H1 (cell line): ENCODE measurements at regions not wholly inside any gene's neighbourhood (a gene's known extent, or its start where the extent isn't known, plus 50 kb on each side); places are given as distances from the start of the nearest gene placed in this dataset.

Experiments used
- CTCF ChIA-PET: fragments of 300-600 bp; sonication (Branson Sonifier 250); formaldehyde crosslinking; loops from one replicate; lab custom pipeline; 2021; ENCODE audit not compliant: partially characterized antibody; lab: Charles Lee
- POLR2A ChIA-PET: fragments of 300-600 bp; sonication (Branson Sonifier 250); formaldehyde crosslinking; loops from one replicate; lab custom pipeline; 2021; ENCODE audit warnings: inconsistent platforms; ENCODE audit not compliant: partially characterized antibody; lab: Charles Lee
- DNase-seq, 2 experiments: peaks; one replicate each; pipeline versions ENCODE4 v3.0.0 to v3.0.0-alpha.2; 2010 to 2022; ENCODE audit warnings: low spot score in 2 of 2, low read depth in 1 of 2, mixed read lengths in 1 of 2
- FAIRE-seq: peaks from 2 replicates; lab custom pipeline; 2011; peaks lifted over from hg19 to GRCh38; lab: Jason Lieb, UNC
- H2AFZ ChIP-seq: 2 replicates; pipeline ENCODE4 v1.8.1; 2012; ENCODE audit warnings: low read length, inconsistent platforms
- H2AK5ac ChIP-seq: 2 replicates; pipeline ENCODE4 v1.6.1; 2013; ENCODE audit warnings: low read depth, low read length
- H2BK120ac ChIP-seq: replicated peaks from 2 replicates; pipeline ENCODE3; 2013; ENCODE audit warnings: low read depth, low read length, inconsistent platforms
- H2BK12ac ChIP-seq: 2 replicates; pipeline ENCODE4 v1.6.1; 2013; ENCODE audit warnings: low read depth, low read length
- H2BK15ac ChIP-seq: 2 replicates; pipeline ENCODE4 v1.6.1; 2013; ENCODE audit warnings: low read length
- H2BK20ac ChIP-seq: 2 replicates; pipeline ENCODE4 v1.6.1; 2013; ENCODE audit warnings: low read length
- H2BK5ac ChIP-seq: 2 replicates; pipeline ENCODE4 v1.6.1; 2013; ENCODE audit warnings: low read depth, low read length
- H3K14ac ChIP-seq: 2 replicates; pipeline ENCODE4 v1.6.1; 2013; ENCODE audit warnings: inconsistent platforms; ENCODE audit not compliant: insufficient read length
- H3K18ac ChIP-seq: 2 replicates; pipeline ENCODE4 v1.6.1; 2013; ENCODE audit warnings: low read length; ENCODE audit errors: extremely low read depth
- H3K23ac ChIP-seq: 2 replicates; pipeline ENCODE4 v1.6.1; 2013; ENCODE audit warnings: inconsistent platforms; ENCODE audit not compliant: insufficient read length
- H3K23me2 ChIP-seq: 2 replicates; pipeline ENCODE4 v1.6.1; 2013; ENCODE audit warnings: low read depth, low read length
- H3K27ac ChIP-seq: 2 replicates; pipeline ENCODE4 v1.6.1; 2011; ENCODE audit warnings: low read depth, low read length, inconsistent platforms
- H3K27me3 ChIP-seq, 4 experiments: replicated peaks in 1 of 4; 1 replicate in 1 of 4; 2 replicates in 3 of 4; pipeline versions ENCODE4 v1.6.1 to v1.8.1; 2011 to 2013; ENCODE audit warnings: low read length in 3 of 4, mild to moderate bottlenecking in 3 of 4, inconsistent platforms in 2 of 4, mixed read lengths in 2 of 4, moderate library complexity in 1 of 4; ENCODE audit not compliant: control insufficient read depth in 3 of 4, insufficient read depth in 3 of 4; ENCODE audit errors: extremely low read depth in 1 of 4
- H3K36me3 ChIP-seq, 4 experiments: 2 replicates each; pipeline versions ENCODE4 v1.6.1 to v1.8.1; 2011 to 2013; ENCODE audit warnings: mild to moderate bottlenecking in 4 of 4, low read length in 3 of 4, moderate library complexity in 2 of 4, control low read depth in 1 of 4, inconsistent platforms in 1 of 4; ENCODE audit not compliant: insufficient read depth in 4 of 4, control insufficient read depth in 2 of 4
- H3K4ac ChIP-seq: replicated peaks from 2 replicates; pipeline ENCODE3; 2013; ENCODE audit warnings: low read length, low read depth, mixed read lengths, inconsistent platforms; ENCODE audit not compliant: insufficient read length
- H3K4me1 ChIP-seq, 4 experiments: replicated peaks in 1 of 4; 1 replicate in 1 of 4; 2 replicates in 3 of 4; pipeline versions ENCODE4 v1.6.1 to v1.8.1; 2011 to 2013; ENCODE audit warnings: low read length in 3 of 4, inconsistent platforms in 2 of 4, mixed read lengths in 1 of 4; ENCODE audit not compliant: insufficient read depth in 4 of 4, control insufficient read depth in 3 of 4
- H3K4me2 ChIP-seq, 2 experiments: 2 replicates each; pipeline versions ENCODE4 v1.6.1 to v1.8.1; 2011 to 2013; ENCODE audit warnings: low read depth in 2 of 2, low read length in 2 of 2, control low read depth in 1 of 2, inconsistent platforms in 1 of 2, mild to moderate bottlenecking in 1 of 2; ENCODE audit not compliant: insufficient read depth in 1 of 2
- H3K4me3 ChIP-seq, 4 experiments: fragments of 200-600, 300-600 bp in 1 of 4; sonication (generic), shearing (Covaris generic), sonication (Bioruptor Twin) in 1 of 4; 2 replicates each; pipeline versions ENCODE4 v1.5.1 to v1.8.1; 2011 to 2016; ENCODE audit warnings: low read length in 4 of 4, low read depth in 3 of 4, control low read depth in 2 of 4, inconsistent platforms in 2 of 4, mild to moderate bottlenecking in 2 of 4, mixed read lengths in 1 of 4, moderate library complexity in 1 of 4; ENCODE audit not compliant: insufficient read depth in 2 of 4; ENCODE audit errors: extremely low read depth in 1 of 4
- H3K56ac ChIP-seq: replicated peaks from 2 replicates; pipeline ENCODE3; 2013; ENCODE audit warnings: low read depth, mild to moderate bottlenecking, mixed read lengths, low read length, inconsistent platforms; ENCODE audit not compliant: insufficient read length
- H3K79me1 ChIP-seq: 2 replicates; pipeline ENCODE4 v1.6.1; 2013; ENCODE audit warnings: low read depth, low read length, control low read depth
- H3K79me2 ChIP-seq, 2 experiments: 2 replicates each; pipeline versions ENCODE4 v1.6.1 to v1.8.1; 2012 to 2013; ENCODE audit warnings: low read length in 2 of 2, mild to moderate bottlenecking in 2 of 2, inconsistent platforms in 1 of 2; ENCODE audit not compliant: insufficient read depth in 2 of 2, control insufficient read depth in 1 of 2
- H3K9ac ChIP-seq, 4 experiments: replicated peaks in 1 of 4; 1 replicate in 1 of 4; 2 replicates in 3 of 4; pipeline versions ENCODE4 v1.6.1 to v1.8.1; 2011 to 2013; ENCODE audit warnings: low read depth in 3 of 4, low read length in 3 of 4, control low read depth in 2 of 4, mild to moderate bottlenecking in 2 of 4, moderate library complexity in 2 of 4, inconsistent platforms in 1 of 4; ENCODE audit errors: extremely low read depth in 1 of 4
- H3K9me3 ChIP-seq, 2 experiments: 2 replicates each; pipeline versions ENCODE4 v1.6.1 to v1.8.1; 2012 to 2013; ENCODE audit warnings: mild to moderate bottlenecking in 2 of 2, moderate library complexity in 2 of 2, control low read depth in 1 of 2, inconsistent platforms in 1 of 2, low read depth in 1 of 2, low read length in 1 of 2, mixed read lengths in 1 of 2; ENCODE audit not compliant: insufficient read depth in 2 of 2
- H4K20me1 ChIP-seq, 2 experiments: replicated peaks in 1 of 2; 2 replicates each; pipeline versions ENCODE3 to v1.8.1; 2011 to 2013; ENCODE audit warnings: inconsistent platforms in 2 of 2, low read length in 2 of 2, mild to moderate bottlenecking in 1 of 2; ENCODE audit not compliant: insufficient read depth in 2 of 2, control insufficient read depth in 1 of 2
- H4K5ac ChIP-seq: 2 replicates; pipeline ENCODE4 v1.6.1; 2013; ENCODE audit warnings: low read length, low read depth, mixed read lengths, inconsistent platforms; ENCODE audit not compliant: insufficient read length
- H4K8ac ChIP-seq: 2 replicates; pipeline ENCODE4 v1.8.0; 2013; ENCODE audit warnings: mild to moderate bottlenecking, moderate library complexity, low read length, inconsistent platforms; ENCODE audit not compliant: insufficient read depth; ENCODE audit errors: extremely low read depth
- H4K91ac ChIP-seq: replicated peaks from 2 replicates; pipeline ENCODE3; 2013; ENCODE audit warnings: low read length, mixed read lengths, inconsistent platforms; ENCODE audit not compliant: insufficient read length
- BCL11A ChIP-seq, 2 experiments: IDR thresholded peaks; one replicate each; pipeline ENCODE4 v1.6.1; 2011; ENCODE audit warnings: low read depth in 2 of 2, low read length in 2 of 2, mild to moderate bottlenecking in 2 of 2
- CHD2 ChIP-seq: IDR thresholded peaks from 2 replicates; pipeline ENCODE4 v1.6.1; 2012; ENCODE audit warnings: low read length, improper control_type of control experiment
- CTBP2 ChIP-seq: IDR thresholded peaks from 2 replicates; pipeline ENCODE4 v1.7.0; 2011; ENCODE audit warnings: borderline replicate concordance, mild to moderate bottlenecking, moderate library complexity, mixed read lengths, low read length; ENCODE audit not compliant: insufficient read depth, insufficient read length
- CTCF ChIP-seq, 3 experiments: IDR thresholded peaks; 1 replicate in 2 of 3; 2 replicates in 1 of 3; pipeline versions ENCODE4 v1.5.1 to v1.6.1; 2011; ENCODE audit warnings: low read length in 3 of 3, mild to moderate bottlenecking in 3 of 3, inconsistent platforms in 2 of 3, low read depth in 1 of 3, moderate library complexity in 1 of 3; ENCODE audit not compliant: insufficient read depth in 1 of 3; ENCODE audit errors: control extremely low read depth in 1 of 3
- NRF1 ChIP-seq: IDR thresholded peaks from 2 replicates; pipeline ENCODE4 v1.6.1; 2011; ENCODE audit warnings: mild to moderate bottlenecking, low read depth, low read length, improper control_type of control experiment
- TBP ChIP-seq: IDR thresholded peaks from 2 replicates; pipeline ENCODE4 v1.6.1; 2011; ENCODE audit warnings: low read depth, low read length, improper control_type of control experiment
- WGBS, 2 experiments: shearing (Covaris generic) in 1 of 2; methylation state at CpG; one replicate each; pipeline versions ENCODE4 v1.1.6 to v1.1.7; 2013 to 2015; ENCODE audit warnings: low lambda C conversion rate in 2 of 2, mixed read lengths in 2 of 2, inconsistent platforms in 1 of 2, low coverage in 1 of 2, missing lambda C conversion rate in 1 of 2; ENCODE audit not compliant: insufficient replicate concordance in 2 of 2, insufficient coverage in 1 of 2, insufficient read length in 1 of 2; ENCODE audit errors: extremely low coverage in 1 of 2, missing lambda C conversion rate in 1 of 2; 5-methylcytosine and 5-hydroxymethylcytosine counted together

GRCh38 chr4:133776503-133776902, 425.1 kb downstream of the PABPC4L start:
- Histone ChIP-seq H2BK20ac (no peak overlapping the region), H3K79me2 (no peaks in the 10 kb centered on the region), H3K27me3 (no peaks in the 10 kb centered on the region), H3K4me2 (no peak overlapping the region), H2AK5ac (no peak overlapping the region), H3K9ac (no peak overlapping the region), H3K36me3 (peaks cover 0 to under 1% (median 0%) of the 10 kb centered on the region in 4 experiments; a peak in 1 of 8 replicates), H3K9me3 (peaks cover 11 to 12% of the 10 kb centered on the region in 2 experiments), H3K23me2 (no peaks in the 10 kb centered on the region), H3K27ac (no peak overlapping the region), H3K79me1 (no peaks in the 10 kb centered on the region), H4K5ac (no peak overlapping the region), H2BK5ac (no peak overlapping the region), H2AFZ (no peak overlapping the region), H3K23ac (no peak overlapping the region), H3K4me3 (no peak overlapping the region), H3K14ac (no peak overlapping the region), H3K4me1 (no peaks in the 10 kb centered on the region), H4K20me1 (no peaks in the 10 kb centered on the region), H2BK120ac (no peak overlapping the region), H4K8ac (no peak overlapping the region), H3K56ac (no peak overlapping the region), H3K4ac (no peak overlapping the region), H2BK12ac (no peak overlapping the region), H3K18ac (no peak overlapping the region), H2BK15ac (no peak overlapping the region), H4K91ac (no peak overlapping the region)
- DNase-seq (no peak), FAIRE-seq (no peak)
- ChIA-PET CTCF (no interaction called here), POLR2A (no interaction called here)
- WGBS, 2 experiments, result 93% methylated on average over 2 of the region's 2 CpGs; no CpG with 5 or more reads in 1 of the 2 experiments
- no peak for TF ChIP-seq CTCF (IDR thresholded peaks at IDR 0.05; ENCODE audit: control extremely low read depth in 1 of 3, insufficient read depth in 1 of 3, low read depth in 1 of 3, low read length in 3 of 3)
- no peak for TF ChIP-seq BCL11A (IDR thresholded peaks at IDR 0.05; ENCODE audit: low read depth in 2 of 2, low read length in 2 of 2)
- TF ChIP-seq CTBP2, result no peak
- no peak for TF ChIP-seq CHD2
- TF ChIP-seq TBP, result no peak
- TF ChIP-seq NRF1, result no peak
